ENCODE measurements at regions not wholly inside any gene's neighbourhood (a gene's known extent, or its start where the extent isn't known, plus 50 kb on each side); places are given as distances from the start of the nearest gene placed in this dataset.

DNA sequence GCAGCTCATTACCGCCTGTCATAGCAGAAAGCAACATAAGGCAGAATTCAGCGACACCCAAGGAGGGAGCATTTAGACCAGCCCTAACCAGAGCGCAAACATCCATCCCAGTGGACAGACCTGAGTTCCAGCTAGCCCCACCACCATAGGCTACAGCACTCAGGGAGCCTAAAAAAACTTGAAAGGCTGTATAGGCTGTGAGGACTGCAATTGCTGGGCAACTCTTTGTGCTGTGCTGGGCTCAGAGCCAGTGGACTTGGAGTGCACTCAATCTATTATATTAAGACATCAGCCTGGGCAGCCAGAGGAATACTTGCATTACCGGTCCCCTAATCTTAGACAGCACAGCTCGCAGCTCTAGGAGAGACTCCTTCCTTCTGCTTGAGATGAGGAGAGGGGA is 207.3 kb downstream of the KIF2B start:
- TF ChIP-seq CTCF (IDR thresholded peaks at IDR 0.05; ENCODE audit: low read depth, low read length): no peak
- Histone ChIP-seq H3K27me3 (ENCODE audit: insufficient read depth, low read depth, severe bottlenecking) (no peaks in the 10 kb centered on the region), H3K27ac (no peak overlapping the region), H3K9me3 (ENCODE audit: severe bottlenecking) (no peaks in the 10 kb centered on the region), H3K36me3 (no peaks in the 10 kb centered on the region), H3K4me3 (ENCODE audit: low read depth, low read length) (no peak overlapping the region)
- DNase-seq: no peak

DNA sequence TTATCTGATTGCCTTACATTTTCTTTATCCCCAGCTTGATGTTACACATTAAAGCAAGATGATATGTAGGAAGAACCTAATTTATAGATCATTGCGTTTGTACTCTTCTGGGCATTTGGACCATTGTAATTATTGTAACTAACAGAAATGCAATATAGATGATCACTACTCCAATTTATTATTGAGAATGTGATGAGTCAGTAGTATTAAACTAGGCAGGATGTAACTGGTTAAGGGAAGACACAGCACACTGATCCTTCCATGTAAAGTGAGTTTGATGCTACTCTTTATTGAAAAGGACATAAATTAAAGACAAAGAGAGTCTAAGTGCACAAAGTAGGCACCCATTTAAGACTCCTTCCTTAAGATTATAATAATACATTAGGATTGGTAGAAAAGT is 223.8 kb downstream of the KIF2B start:
- no peak overlapping the region for H3K4me3 ChIP-seq (ENCODE audit: low read depth, low read length)
- no peak for TF ChIP-seq CTCF (IDR thresholded peaks at IDR 0.05; ENCODE audit: low read depth, low read length)
- DNase-seq: no peak
- H3K27me3 ChIP-seq (ENCODE audit: insufficient read depth, low read depth, severe bottlenecking): no peaks in the 10 kb centered on the region
- no peaks in the 10 kb centered on the region for H3K36me3 ChIP-seq
- H3K9me3 ChIP-seq (ENCODE audit: severe bottlenecking): peaks cover 19% of the 10 kb centered on the region
- H3K27ac ChIP-seq: no peak overlapping the region

- Histone ChIP-seq H3K27me3 (ENCODE audit: insufficient read depth, low read depth, severe bottlenecking) (no peaks in the 10 kb centered on the region), H3K27ac (no peak overlapping the region), H3K9me3 (ENCODE audit: severe bottlenecking) (peaks cover 3% of the 10 kb centered on the region), H3K36me3 (no peaks in the 10 kb centered on the region), H3K4me3 (ENCODE audit: low read depth, low read length) (no peak overlapping the region)
- no peak for DNase-seq
- TF ChIP-seq CTCF (IDR thresholded peaks at IDR 0.05; ENCODE audit: low read depth, low read length): no peak
These were observed 240.9 kb downstream of the KIF2B start for GRCh38 chr17:54063639-54064038.

DNA sequence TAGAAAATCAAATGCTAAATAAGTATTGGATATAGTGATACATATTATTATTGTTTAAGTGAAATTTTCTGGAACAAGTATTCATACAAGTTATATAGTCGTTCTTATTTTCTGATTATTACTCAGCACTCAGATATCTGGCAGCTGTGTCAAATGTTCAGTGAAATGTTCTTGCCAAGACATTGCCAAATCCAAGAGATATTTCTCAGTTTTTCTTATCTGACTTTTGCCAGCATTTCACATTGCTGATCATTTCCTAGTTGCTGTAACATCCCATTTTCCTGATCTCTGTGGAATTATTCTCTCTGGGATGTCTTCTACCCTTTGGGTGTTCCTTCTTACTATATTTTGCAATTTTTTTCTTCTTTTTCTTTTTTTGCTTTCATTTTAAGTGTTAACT is 262.3 kb downstream of the KIF2B start:
- no peak for DNase-seq
- TF ChIP-seq CTCF (IDR thresholded peaks at IDR 0.05; ENCODE audit: low read depth, low read length): no peak
- no peaks in the 10 kb centered on the region for H3K9me3 ChIP-seq (ENCODE audit: severe bottlenecking)

GRCh38 chr17:54085934-54086333 is 263.2 kb downstream of the KIF2B start:
- peak; percentile 25 for DNase-seq

More for the DNA sequence above, 262.3 kb downstream of the KIF2B start:
- no peaks in the 10 kb centered on the region for H3K36me3 ChIP-seq
- H3K27ac ChIP-seq: no peak overlapping the region
- no peak overlapping the region for H3K4me3 ChIP-seq (ENCODE audit: low read depth, low read length)
- no peaks in the 10 kb centered on the region for H3K27me3 ChIP-seq (ENCODE audit: insufficient read depth, low read depth, severe bottlenecking)

More at GRCh38 chr17:54085934-54086333, 263.2 kb downstream of the KIF2B start:
- H3K36me3 ChIP-seq: no peaks in the 10 kb centered on the region
- no peak overlapping the region for H3K27ac ChIP-seq
- no peaks in the 10 kb centered on the region for H3K27me3 ChIP-seq (ENCODE audit: insufficient read depth, low read depth, severe bottlenecking)
- no peak for TF ChIP-seq CTCF (IDR thresholded peaks at IDR 0.05; ENCODE audit: low read depth, low read length)
- no peaks in the 10 kb centered on the region for H3K9me3 ChIP-seq (ENCODE audit: severe bottlenecking)
- H3K4me3 ChIP-seq (ENCODE audit: low read depth, low read length): no peak overlapping the region
